K562 (cell line): ENCODE measurements at regions not wholly inside any gene's neighbourhood (a gene's known extent, or its start where the extent isn't known, plus 50 kb on each side); places are given as distances from the start of the nearest gene placed in this dataset.
A peak's percentile ranks its signal among the peaks of the same experiment; 100 is the strongest.

ENCODE experiments used
- ATAC-seq: fragments of 200-7000 bp; cut with Tn5 transposase; 3 replicates; pipeline ENCODE4 v1.9.1; 2020; ENCODE audit warnings: moderate library complexity
- BruUV-seq: library from RNA; stranded (reverse); fragments of 400-500 nt; replicated peaks from 2 replicates; lab custom pipeline; 2021; lab: Mats Ljungman, UMichigan
- CTCF ChIA-PET: fragments of 300-600 bp; formaldehyde crosslinking; extraction: SDS; loops from one replicate; lab custom pipeline; 2021; ENCODE audit warnings: low intra/inter-chr PET ratio; lab: Yijun Ruan, JAX
- POLR2A ChIA-PET: fragments of 300-600, 350-650 bp; sonication (Branson Sonifier 250); formaldehyde crosslinking; extraction: SDS; loops from one replicate; lab custom pipeline; 2021; ENCODE audit warnings: antibody characterized with exemption, inconsistent platforms; lab: Yijun Ruan, JAX
- DNase-seq, 4 experiments: peaks; one replicate each; pipeline versions ENCODE4 v3.0.0 to v3.0.0-alpha.2; 2011 to 2018; ENCODE audit warnings: low spot score in 3 of 4, mixed read lengths in 3 of 4; ENCODE audit errors: extremely low read depth in 1 of 4
- FAIRE-seq: peaks from 2 replicates; lab custom pipeline; 2011; peaks lifted over from hg19 to GRCh38; lab: Jason Lieb, UNC
- H2AFZ ChIP-seq: 2 replicates; pipeline ENCODE4 v1.6.0; 2011; ENCODE audit warnings: low read depth, low read length, control low read depth, inconsistent platforms
- H3K27ac ChIP-seq: fragments of 200-600 bp; 3 replicates; pipeline ENCODE4 v1.8.0; 2011; ENCODE audit warnings: low read depth, mild to moderate bottlenecking, control low read depth, inconsistent platforms, low read length, moderate library complexity, mixed read lengths; ENCODE audit errors: extremely low read depth
- H3K27me3 ChIP-seq, 2 experiments: fragments of 300-600 bp in 1 of 2; 2 replicates in 1 of 2; 3 replicates in 1 of 2; pipeline versions ENCODE4 v1.6.0 to v1.8.0; 2011; ENCODE audit warnings: inconsistent platforms in 2 of 2, low read length in 2 of 2, mild to moderate bottlenecking in 1 of 2, mixed read lengths in 1 of 2, moderate library complexity in 1 of 2; ENCODE audit not compliant: control insufficient read depth in 2 of 2, insufficient read depth in 2 of 2
- H3K36me3 ChIP-seq: fragments of 300-600 bp; 3 replicates; pipeline ENCODE4 v1.8.0; 2011; ENCODE audit warnings: mild to moderate bottlenecking, low read length, inconsistent platforms; ENCODE audit not compliant: control insufficient read depth, insufficient read depth
- H3K4me1 ChIP-seq, 2 experiments: fragments of 200-600 bp in 1 of 2; replicated peaks in 1 of 2; 2 replicates in 1 of 2; 3 replicates in 1 of 2; pipeline versions ENCODE4 v1.5.1 to v1.8.0; 2011; ENCODE audit warnings: inconsistent platforms in 2 of 2, low read length in 2 of 2, mild to moderate bottlenecking in 1 of 2, mixed read lengths in 1 of 2, moderate library complexity in 1 of 2; ENCODE audit not compliant: control insufficient read depth in 2 of 2, insufficient read depth in 2 of 2
- H3K4me2 ChIP-seq: 2 replicates; pipeline ENCODE4 v1.6.1; 2011; ENCODE audit warnings: low read length, control low read depth, inconsistent platforms, mixed read lengths; ENCODE audit not compliant: insufficient read depth
- H3K4me3 ChIP-seq: fragments of 200-600 bp; sonication (generic), shearing (Covaris generic); 2 replicates; pipeline ENCODE4 v1.5.1; 2016; ENCODE audit warnings: control low read depth, inconsistent platforms
- H3K79me2 ChIP-seq: fragments of 200-600 bp; 3 replicates; pipeline ENCODE4 v1.8.0; 2011; ENCODE audit warnings: low read length, inconsistent platforms; ENCODE audit not compliant: control insufficient read depth, insufficient read depth
- H3K9ac ChIP-seq, 2 experiments: 2 replicates each; pipeline versions ENCODE4 v1.6.0 to v1.6.1; 2011; ENCODE audit warnings: low read depth in 2 of 2, low read length in 2 of 2, control low read depth in 1 of 2, inconsistent platforms in 1 of 2, mild to moderate bottlenecking in 1 of 2, mixed read lengths in 1 of 2; ENCODE audit not compliant: insufficient read depth in 1 of 2
- H3K9me1 ChIP-seq: one replicate; pipeline ENCODE4 v1.6.0; 2011; ENCODE audit warnings: inconsistent platforms, mild to moderate bottlenecking, low read length, moderate library complexity; ENCODE audit not compliant: control insufficient read depth, insufficient read depth
- H3K9me3 ChIP-seq: replicated peaks from 2 replicates; pipeline ENCODE4 v1.5.1; 2011; ENCODE audit warnings: low read depth, low read length, inconsistent platforms; ENCODE audit not compliant: control insufficient read depth, insufficient read depth
- H4K20me1 ChIP-seq: replicated peaks from 2 replicates; pipeline ENCODE4 v1.6.1; 2011; ENCODE audit warnings: low read length, inconsistent platforms, mixed read lengths; ENCODE audit not compliant: control insufficient read depth, insufficient read depth
- BCL6 ChIP-seq: fragments of 250-450 bp; sonication (Bioruptor Pico); IDR thresholded peaks from 2 replicates; pipeline ENCODE4 v1.4.0; 2020
- HDAC3 ChIP-seq: fragments of 450-650 bp; IDR thresholded peaks from 2 replicates; pipeline ENCODE4 v1.6.1; 2018; ENCODE audit warnings: borderline replicate concordance, mild to moderate bottlenecking, moderate library complexity; ENCODE audit not compliant: partially characterized antibody
- HDGF ChIP-seq: fragments of 450-650 bp; IDR thresholded peaks from 2 replicates; pipeline ENCODE4 v1.6.1; 2016
- HINFP ChIP-seq: fragments of 450-650 bp; conservative IDR thresholded peaks from 2 replicates; pipeline ENCODE4 v1.6.1; 2016; ENCODE audit warnings: missing genetic modification characterization, low read depth, mild to moderate bottlenecking, control low read depth, missing compliant biosample characterization
- HIVEP1 ChIP-seq: fragments of 250-450 bp; sonication (Bioruptor Pico); IDR thresholded peaks from 2 replicates; pipeline ENCODE4 v1.4.0; 2020; ENCODE audit warnings: mild to moderate bottlenecking
- HNRNPLL ChIP-seq: fragments of 200-400 bp; formaldehyde crosslinking; IDR thresholded peaks from 2 replicates; pipeline ENCODE4 v1.6.1; 2017; ENCODE audit warnings: low read length, low read depth, mild to moderate bottlenecking; ENCODE audit not compliant: poor library complexity, severe bottlenecking
- MLLT1 ChIP-seq, 2 experiments: fragments of 450-650 bp; IDR thresholded peaks; 2 replicates each; pipeline ENCODE4 v1.6.1; 2016
- MTA1 ChIP-seq: fragments of 450-650 bp; IDR thresholded peaks from 2 replicates; pipeline ENCODE4 v1.6.1; 2017; ENCODE audit warnings: borderline replicate concordance
- TCFL5 ChIP-seq: fragments of 250-450 bp; sonication (Bioruptor Pico); conservative IDR thresholded peaks from 2 replicates; pipeline ENCODE4 v1.6.1; 2021; ENCODE audit warnings: mild to moderate bottlenecking, moderate library complexity, matching md5 sums
- THRA ChIP-seq: fragments of 450-650 bp; IDR thresholded peaks from 2 replicates; pipeline ENCODE4 v1.6.1; 2017; ENCODE audit warnings: mild to moderate bottlenecking, moderate library complexity
- ZBTB9 ChIP-seq: fragments of 450-650 bp; formaldehyde crosslinking; IDR thresholded peaks from 2 replicates; pipeline ENCODE4 v1.4.0; 2020; ENCODE audit warnings: mild to moderate bottlenecking, moderate library complexity
- ZNF124 ChIP-seq: sonication (generic); formaldehyde crosslinking; IDR thresholded peaks from 2 replicates; pipeline ENCODE4 v1.8.1; 2022; ENCODE audit warnings: missing genetic modification reagents
- ZNF57 ChIP-seq: fragments of 450-650 bp; formaldehyde crosslinking; IDR thresholded peaks from 2 replicates; pipeline ENCODE4 v1.4.0; 2020; ENCODE audit warnings: mild to moderate bottlenecking, moderate library complexity
- WGBS: fragments of 100-300 bp; shearing (Covaris generic); methylation state at CpG from one replicate; pipeline ENCODE4 v1.1.6; 2016; ENCODE audit warnings: low coverage, mixed read lengths; ENCODE audit not compliant: insufficient coverage; ENCODE audit errors: missing lambda C conversion rate; 5-methylcytosine and 5-hydroxymethylcytosine counted together
- in situ Hi-C: fragments of 300-500 bp; cut with MboI; formaldehyde crosslinking; loops from 4 replicates; pipeline ENCODE4 v1.15.0; 2018; ENCODE audit warnings: inconsistent platforms, mixed read lengths
- intact Hi-C: fragments of 100-400 bp; cut with micrococcal nuclease; formaldehyde crosslinking; loops from 2 replicates; pipeline ENCODE4 v1.14.2; 2022

GRCh38 chr7:152523916-152524315 lies 88.1 kb upstream of the KMT2C start:
- no peak for ATAC-seq
- in situ Hi-C loops = no loop called here
- 40% methylated on average over 14 of the region's 14 CpGs for WGBS
- intact Hi-C loops = no loop called here
- peaks cover 14 to 16% of the 10 kb centered on the region in 2 experiments; a peak in 4 of 5 replicates for H3K4me1 ChIP-seq
- H2AFZ ChIP-seq = no peak overlapping the region
- no peak for DNase-seq
- ChIA-PET POLR2A (interaction anchor here (0.6 to 1.3 kb wide), 2 partner anchors 42 to 59 kb away, joined by 3 to 4 read pairs; no protein-coding TSS in a partner anchor), CTCF (no interaction called here)
- H3K27ac ChIP-seq = no peak overlapping the region
- H3K79me2 ChIP-seq = no peaks in the 10 kb centered on the region
- no peaks in the 10 kb centered on the region; the same call in 1 of the 2 replicates for H4K20me1 ChIP-seq
- H3K27me3 ChIP-seq = peaks cover 33 to 39% of the 10 kb centered on the region in 2 experiments
- H3K4me3 ChIP-seq = no peak overlapping the region
- peak overlapping the region in 1 of 2 experiments; percentile 56; a peak in 2 of 4 replicates for H3K9ac ChIP-seq
- no peaks in the 10 kb centered on the region for H3K9me1 ChIP-seq
- no peaks in the 10 kb centered on the region for H3K9me3 ChIP-seq
- no peak for FAIRE-seq
- BruUV-seq = no TSS peak
- H3K4me2 ChIP-seq = no peak overlapping the region
- no peak for TF ChIP-seq HIVEP1 (CRISPR knock-in tag)
- TF ChIP-seq BCL6 (CRISPR knock-in tag) = no peak
- TF ChIP-seq HINFP = no peak
- no peak for TF ChIP-seq HNRNPLL
- TF ChIP-seq ZBTB9 (CRISPR knock-in tag) = no peak
- TF ChIP-seq MTA1 = no peak
- TF ChIP-seq TCFL5 (CRISPR knock-in tag) = no peak
- no peak for TF ChIP-seq MLLT1 (IDR thresholded peaks at IDR 0.05)
- no peak for TF ChIP-seq HDGF
- TF ChIP-seq THRA = no peak
- no peak for TF ChIP-seq HDAC3
- no peak for TF ChIP-seq ZNF124 (CRISPR knock-in tag)
- TF ChIP-seq ZNF57 (CRISPR knock-in tag) = no peak
- no peaks in the 10 kb centered on the region for H3K36me3 ChIP-seq
